ENCODE measurements at regions not wholly inside any gene's neighbourhood (a gene's known extent, or its start where the extent isn't known, plus 50 kb on each side); places are given as distances from the start of the nearest gene placed in this dataset.
"Not testable (repeated sequence)": the region's sequence is repeated elsewhere in the genome, so short reads cannot be mapped to it uniquely, and the experiment has no call there.

GRCh38 chr17:15864472-15864871, 80.5 kb upstream of the ADORA2B start:
- not testable (repeated sequence) for H3K9me3 ChIP-seq; H3K4me1 ChIP-seq; ATAC-seq (ENCODE audit: low FRiP score in 2 of 2); H3K4me3 ChIP-seq; H3K27ac ChIP-seq; DNase-seq; H3K27me3 ChIP-seq; H3K36me3 ChIP-seq
- 70 to 91% methylated on average over 3 to 4 of the region's 4 CpGs for WGBS, 2 donors

GRCh38 chr17:15866015-15866414, 78.9 kb upstream of the ADORA2B start:
- H3K27me3 ChIP-seq; H3K4me3 ChIP-seq; ATAC-seq (ENCODE audit: low FRiP score in 2 of 2); H3K9me3 ChIP-seq; DNase-seq; H3K36me3 ChIP-seq; H3K4me1 ChIP-seq; H3K27ac ChIP-seq: not testable (repeated sequence)
- WGBS, 2 donors: 85 to 98% methylated on average over 3 of the region's 3 CpGs

GRCh38 chr17:15867331-15867730, 77.6 kb upstream of the ADORA2B start:
- ATAC-seq (ENCODE audit: low FRiP score in 2 of 2); H3K9me3 ChIP-seq; H3K4me1 ChIP-seq; H3K4me3 ChIP-seq; H3K27me3 ChIP-seq; H3K36me3 ChIP-seq; H3K27ac ChIP-seq: not testable (repeated sequence)
- DNase-seq: peak in 1 of 2 donors; percentile 59
- WGBS, 2 donors: 96% methylated on average over 10 of the region's 31 CpGs; no CpG with 5 or more reads in 1 of the 2 donors

GRCh38 chr17:15869868-15870267, 75.1 kb upstream of the ADORA2B start:
- H3K4me1 ChIP-seq; H3K27me3 ChIP-seq; H3K27ac ChIP-seq; H3K4me3 ChIP-seq; ATAC-seq (ENCODE audit: low FRiP score in 2 of 2); DNase-seq; H3K36me3 ChIP-seq; H3K9me3 ChIP-seq: not testable (repeated sequence)
- WGBS, 2 donors: no CpG with 5 or more reads among the region's 2 CpGs

- WGBS, 2 donors: 57 to 61% methylated on average over 4 of the region's 4 CpGs
- H3K27me3 ChIP-seq; H3K9me3 ChIP-seq; DNase-seq; ATAC-seq (ENCODE audit: low FRiP score in 2 of 2); H3K4me3 ChIP-seq; H3K4me1 ChIP-seq; H3K36me3 ChIP-seq; H3K27ac ChIP-seq: not testable (repeated sequence)
Measured at GRCh38 chr17:15872677-15873076, 72.3 kb upstream of the ADORA2B start.

- not testable (repeated sequence) for H3K27ac ChIP-seq; H3K9me3 ChIP-seq; DNase-seq; H3K4me1 ChIP-seq; H3K36me3 ChIP-seq; ATAC-seq (ENCODE audit: low FRiP score in 2 of 2); H3K4me3 ChIP-seq; H3K27me3 ChIP-seq
- 73 to 83% methylated on average over 7 of the region's 7 CpGs for WGBS, 2 donors
Measured at GRCh38 chr17:15877882-15878500, 66.9 kb upstream of the ADORA2B start.

- no peaks in the 10 kb centered on the region for H3K36me3 ChIP-seq
- H3K4me3 ChIP-seq: no peak overlapping the region
- H3K4me1 ChIP-seq: peaks cover 0 to 8% (median 1%) of the 10 kb centered on the region in 4 donors
- ATAC-seq (ENCODE audit: low FRiP score in 2 of 2) (no peak), DNase-seq (no peak)
- 84 to 88% methylated on average over 6 to 8 of the region's 8 CpGs for WGBS, 2 donors
- no peak overlapping the region for H3K27ac ChIP-seq
- no peaks in the 10 kb centered on the region for H3K9me3 ChIP-seq
- TF ChIP-seq POLR2AphosphoS5 (IDR thresholded peaks at IDR 0.05) (no peak), POLR2A (IDR thresholded peaks at IDR 0.05) (no peak), EP300 (IDR thresholded peaks at IDR 0.05) (no peak), CTCF (IDR thresholded peaks at IDR 0.05) (no peak)
- H3K27me3 ChIP-seq: no peaks in the 10 kb centered on the region
Measured at GRCh38 chr17:15882058-15882720, 62.7 kb upstream of the ADORA2B start.

GRCh38 chr17:15882777-15883176, 62.2 kb upstream of the ADORA2B start:
- Histone ChIP-seq H3K4me3 (no peak overlapping the region), H3K4me1 (peaks cover 0 to 10% (median 1%) of the 10 kb centered on the region in 4 donors), H3K9me3 (no peaks in the 10 kb centered on the region), H3K36me3 (no peaks in the 10 kb centered on the region), H3K27me3 (no peaks in the 10 kb centered on the region), H3K27ac (no peak overlapping the region)
- whole genome bisulfite sequencing, 2 donors: 76 to 79% methylated on average over 4 of the region's 4 CpGs
- DNase-seq: no peak
- TF ChIP-seq CTCF (IDR thresholded peaks at IDR 0.05) (no peak), POLR2A (IDR thresholded peaks at IDR 0.05) (no peak), EP300 (IDR thresholded peaks at IDR 0.05) (no peak), POLR2AphosphoS5 (IDR thresholded peaks at IDR 0.05) (no peak)
- ATAC-seq (ENCODE audit: low FRiP score in 2 of 2): no peak

Data from upper lobe of left lung (tissue), 6 donors.